Caco-2 (cell line): ENCODE measurements at regions not wholly inside any gene's neighbourhood (a gene's known extent, or its start where the extent isn't known, plus 50 kb on each side); places are given as distances from the start of the nearest gene placed in this dataset.

Experiments
- BruUV-seq: library from RNA; stranded (reverse); fragments of 400-500 nt; replicated peaks from 2 replicates; lab custom pipeline; 2021; lab: Mats Ljungman, UMichigan
- CTCF ChIA-PET: fragments of 300-600 bp; sonication (Branson Sonifier 250); formaldehyde crosslinking; loops from one replicate; lab custom pipeline; 2022; ENCODE audit warnings: antibody characterized with exemption; lab: Charles Lee
- POLR2A ChIA-PET: fragments of 300-600 bp; sonication (Branson Sonifier 250); formaldehyde crosslinking; loops from one replicate; lab custom pipeline; 2022; ENCODE audit warnings: antibody characterized with exemption; lab: Charles Lee
- DNase-seq, 2 experiments: peaks; one replicate each; pipeline versions ENCODE4 v3.0.0 to v3.0.0-alpha.2; 2020 to 2022
- H3K27me3 ChIP-seq: replicated peaks from 2 replicates; pipeline ENCODE4 v1.6.0; 2011; ENCODE audit warnings: low read length; ENCODE audit not compliant: control insufficient read depth, insufficient read depth
- H3K36me3 ChIP-seq: 2 replicates; pipeline ENCODE4 v1.5.1; 2011; ENCODE audit warnings: low read length; ENCODE audit not compliant: control insufficient read depth, insufficient read depth
- H3K4me1 ChIP-seq: fragments of 250-450 bp; sonication (Bioruptor Pico); 2 replicates; pipeline ENCODE4 v1.5.1; 2020; ENCODE audit warnings: mild to moderate bottlenecking
- H3K4me3 ChIP-seq: 2 replicates; pipeline ENCODE4 v1.5.1; 2011; ENCODE audit warnings: low read depth, mild to moderate bottlenecking, control low read depth, low read length
- H3K9me3 ChIP-seq: fragments of 250-450 bp; sonication (Bioruptor Pico); 2 replicates; pipeline ENCODE4 v1.5.1; 2020; ENCODE audit warnings: mild to moderate bottlenecking, moderate library complexity
- H3K27ac Mint-ChIP-seq: one replicate; pipeline ENCODE4 v1.8.0; 2022; ENCODE audit warnings: mixed read lengths; ENCODE audit not compliant: unreplicated experiment
- H3K27me3 Mint-ChIP-seq: one replicate; pipeline ENCODE4 v1.8.0; 2022; ENCODE audit warnings: mixed read lengths; ENCODE audit not compliant: insufficient read depth, unreplicated experiment
- H3K36me3 Mint-ChIP-seq: one replicate; pipeline ENCODE4 v1.8.0; 2022; ENCODE audit warnings: mild to moderate bottlenecking, mixed read lengths; ENCODE audit not compliant: insufficient read depth, unreplicated experiment
- H3K4me1 Mint-ChIP-seq: one replicate; pipeline ENCODE4 v1.8.0; 2022; ENCODE audit warnings: low read depth, mixed read lengths; ENCODE audit not compliant: unreplicated experiment
- H3K4me3 Mint-ChIP-seq: one replicate; pipeline ENCODE4 v1.8.0; 2022; ENCODE audit warnings: mild to moderate bottlenecking, moderate library complexity, mixed read lengths; ENCODE audit not compliant: unreplicated experiment
- H3K9me3 Mint-ChIP-seq: one replicate; pipeline ENCODE4 v1.8.0; 2022; ENCODE audit warnings: mixed read lengths; ENCODE audit not compliant: unreplicated experiment
- CTCF ChIP-seq, 2 experiments: fragments of 200-600 bp in 1 of 2; IDR thresholded peaks; 1 replicate in 1 of 2; 2 replicates in 1 of 2; pipeline versions ENCODE4 v1.5.1 to v1.8.0; 2011 to 2022; ENCODE audit warnings: antibody characterized with exemption in 1 of 2, control low read depth in 1 of 2, inconsistent platforms in 1 of 2, low read depth in 1 of 2, low read length in 1 of 2, mild to moderate bottlenecking in 1 of 2, moderate library complexity in 1 of 2; ENCODE audit not compliant: insufficient read depth in 1 of 2, severe bottlenecking in 1 of 2, unreplicated experiment in 1 of 2
- intact Hi-C: fragments of 100-400 bp; cut with micrococcal nuclease; formaldehyde crosslinking; loops from one replicate; pipeline ENCODE4 v1.10.0; 2022; ENCODE audit not compliant: unreplicated experiment

- Histone ChIP-seq H3K4me1 (peaks cover 20% of the 10 kb centered on the region), H3K9me3 (no peaks in the 10 kb centered on the region), H3K4me3 (no peak overlapping the region), H3K27me3 (no peaks in the 10 kb centered on the region), H3K36me3 (no peaks in the 10 kb centered on the region)
- TF ChIP-seq CTCF (IDR thresholded peaks at IDR 0.05; ENCODE audit: insufficient read depth in 1 of 2, low read depth in 1 of 2, low read length in 1 of 2, severe bottlenecking in 1 of 2, unreplicated experiment in 1 of 2) = no peak
- no TSS peak for BruUV-seq
- H3K4me3 Mint-ChIP-seq = no peak overlapping the region
- ChIA-PET CTCF (no interaction called here), POLR2A (no interaction called here)
- intact Hi-C loops = no loop called here
- H3K4me1 Mint-ChIP-seq = peaks cover 15% of the 10 kb centered on the region
- no peak for DNase-seq
- peaks cover 12% of the 10 kb centered on the region for H3K9me3 Mint-ChIP-seq
- H3K27me3 Mint-ChIP-seq = no peaks in the 10 kb centered on the region
- no peak overlapping the region for H3K27ac Mint-ChIP-seq
- H3K36me3 Mint-ChIP-seq = no peaks in the 10 kb centered on the region
Measured at GRCh38 chr16:85381738-85382592, 231.2 kb upstream of the GSE1 start.

- no peaks in the 10 kb centered on the region for H3K36me3 Mint-ChIP-seq
- ChIA-PET CTCF (no interaction called here), POLR2A (no interaction called here)
- Histone ChIP-seq H3K9me3 (no peaks in the 10 kb centered on the region), H3K4me3 (no peak overlapping the region), H3K36me3 (no peaks in the 10 kb centered on the region), H3K4me1 (peaks cover 20% of the 10 kb centered on the region), H3K27me3 (no peaks in the 10 kb centered on the region)
- no peaks in the 10 kb centered on the region for H3K27me3 Mint-ChIP-seq
- no peak for DNase-seq
- no peak for TF ChIP-seq CTCF (IDR thresholded peaks at IDR 0.05; ENCODE audit: insufficient read depth in 1 of 2, low read depth in 1 of 2, low read length in 1 of 2, severe bottlenecking in 1 of 2, unreplicated experiment in 1 of 2)
- intact Hi-C loops = no loop called here
- no peak overlapping the region for H3K27ac Mint-ChIP-seq
- no TSS peak for BruUV-seq
- peaks cover 15% of the 10 kb centered on the region for H3K4me1 Mint-ChIP-seq
- H3K4me3 Mint-ChIP-seq = no peak overlapping the region
- peaks cover 18% of the 10 kb centered on the region for H3K9me3 Mint-ChIP-seq
Measured at GRCh38 chr16:85382717-85383118, 230.4 kb upstream of the GSE1 start.

GRCh38 chr16:85383836-85384832 is 229.0 kb upstream of the GSE1 start:
- Histone ChIP-seq H3K9me3 (no peaks in the 10 kb centered on the region), H3K36me3 (no peaks in the 10 kb centered on the region), H3K27me3 (no peaks in the 10 kb centered on the region), H3K4me3 (no peak overlapping the region), H3K4me1 (peaks cover 20% of the 10 kb centered on the region)
- no TSS peak for BruUV-seq
- no peak overlapping the region for H3K4me3 Mint-ChIP-seq
- no peaks in the 10 kb centered on the region for H3K36me3 Mint-ChIP-seq
- CTCF ChIA-PET = no interaction called here
- H3K9me3 Mint-ChIP-seq = peaks cover 25% of the 10 kb centered on the region
- no peaks in the 10 kb centered on the region for H3K27me3 Mint-ChIP-seq
- peaks cover 20% of the 10 kb centered on the region for H3K4me1 Mint-ChIP-seq
- POLR2A ChIA-PET = no interaction called here
- no peak overlapping the region for H3K27ac Mint-ChIP-seq
- DNase-seq = no peak
- no peak for TF ChIP-seq CTCF (IDR thresholded peaks at IDR 0.05; ENCODE audit: insufficient read depth in 1 of 2, low read depth in 1 of 2, low read length in 1 of 2, severe bottlenecking in 1 of 2, unreplicated experiment in 1 of 2)
- intact Hi-C loops = no loop called here
